Dedifferentiated amniotic fluid mesenchymal stem cell (primary cell): ENCODE measurements at regions not wholly inside any gene's neighbourhood (a gene's known extent, or its start where the extent isn't known, plus 50 kb on each side); places are given as distances from the start of the nearest gene placed in this dataset.

Experiments
- DNase-seq: peaks from one replicate; pipeline ENCODE4 v3.0.0-alpha.2; 2016; ENCODE audit errors: extremely low spot score

DNA sequence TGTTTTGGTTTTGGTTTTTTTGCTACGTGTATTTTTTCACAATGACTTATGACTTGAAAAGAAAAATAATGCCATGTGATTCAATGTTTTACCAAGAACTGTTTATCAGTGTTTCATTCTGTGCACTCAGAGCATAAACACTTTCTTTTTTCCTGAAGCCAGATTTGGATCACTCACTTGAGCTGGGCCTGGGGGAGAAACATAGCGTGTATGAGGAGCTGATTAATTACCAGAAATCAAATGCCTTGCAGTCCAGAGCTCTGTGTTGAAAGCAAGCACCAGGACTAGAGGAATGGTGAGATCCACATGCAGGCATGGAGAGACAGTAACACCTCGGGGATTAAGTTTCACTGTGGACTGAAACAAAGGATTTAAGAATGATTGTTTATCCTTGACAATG is 642.1 kb upstream of the ADGRL2 start:
- peak; percentile 67 for DNase-seq

DNA sequence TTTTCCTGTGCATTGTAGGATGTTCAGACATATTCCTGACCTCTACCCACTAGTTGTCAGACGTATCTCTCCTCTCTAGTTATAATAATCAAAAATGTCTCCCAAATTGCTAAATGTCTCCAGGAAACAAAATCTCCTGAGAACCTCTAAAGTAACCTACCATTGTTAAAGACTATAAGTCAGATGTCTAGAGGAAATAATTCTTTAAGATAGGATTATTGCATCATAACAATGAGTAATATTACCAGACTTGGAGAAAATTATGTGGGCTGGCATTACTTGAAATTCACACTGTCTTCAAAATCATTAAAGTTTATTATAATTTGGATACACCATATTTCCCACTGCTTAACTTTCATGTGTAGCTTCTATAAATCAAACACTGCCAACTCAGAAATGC is 643.0 kb upstream of the ADGRL2 start:
- DNase-seq = peak; percentile 24

DNA sequence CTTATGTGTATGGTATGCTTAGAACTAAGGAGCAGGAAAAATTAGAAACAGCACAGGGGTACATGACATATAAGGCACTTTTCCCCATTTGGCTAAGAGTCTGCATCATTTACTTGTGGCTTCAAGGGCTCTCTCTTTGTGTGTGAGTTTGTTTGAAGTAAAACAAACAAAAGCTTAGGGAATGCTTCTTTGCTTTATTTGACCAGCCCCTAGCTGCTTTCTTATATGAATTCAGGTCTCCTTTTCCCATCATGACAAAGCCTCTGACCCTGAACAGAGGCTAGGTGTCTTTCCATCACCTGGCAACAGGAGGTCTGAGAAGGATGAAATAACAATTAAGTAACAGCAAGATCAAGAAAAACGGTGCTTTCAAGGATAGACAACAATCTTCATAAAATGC is 643.8 kb upstream of the ADGRL2 start:
- DNase-seq = no peak

DNA sequence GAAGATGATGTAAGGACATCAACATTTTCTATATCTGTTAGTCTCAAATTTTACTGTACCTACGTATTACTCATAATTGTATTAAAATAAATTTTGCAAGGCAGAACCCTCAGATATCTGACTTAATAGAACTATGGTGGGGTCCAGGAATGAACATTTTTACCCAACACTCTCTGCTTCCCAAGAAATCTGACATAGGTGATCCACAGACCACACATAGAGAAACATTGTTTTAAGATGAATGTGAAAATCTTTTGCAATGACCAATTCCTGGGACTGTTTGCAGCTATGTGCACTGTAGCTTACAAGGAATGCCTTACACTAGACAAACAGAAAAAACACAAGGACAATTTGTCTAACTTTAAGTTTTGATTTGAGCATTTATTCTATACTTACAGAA is 645.6 kb upstream of the ADGRL2 start:
- peak; percentile 53 for DNase-seq

DNA sequence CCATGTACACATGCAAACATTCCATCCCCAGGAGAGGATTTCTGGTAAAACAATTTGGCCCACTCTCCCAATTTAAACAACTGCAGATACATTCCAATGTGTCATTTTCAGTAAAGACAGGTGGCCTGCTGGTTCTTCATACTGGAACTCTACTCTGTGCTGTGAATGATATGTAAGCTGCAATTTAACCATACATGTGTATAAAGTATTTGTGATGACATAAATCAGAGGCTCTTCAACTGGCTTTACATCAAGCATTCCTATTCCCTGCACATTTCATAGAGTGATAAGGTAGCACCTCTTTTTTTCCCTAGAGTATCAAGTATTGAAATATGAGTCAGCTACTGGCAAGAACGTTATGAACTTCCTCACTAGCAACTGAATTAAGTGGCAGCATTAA is 649.5 kb upstream of the ADGRL2 start:
- DNase-seq = no peak

DNA sequence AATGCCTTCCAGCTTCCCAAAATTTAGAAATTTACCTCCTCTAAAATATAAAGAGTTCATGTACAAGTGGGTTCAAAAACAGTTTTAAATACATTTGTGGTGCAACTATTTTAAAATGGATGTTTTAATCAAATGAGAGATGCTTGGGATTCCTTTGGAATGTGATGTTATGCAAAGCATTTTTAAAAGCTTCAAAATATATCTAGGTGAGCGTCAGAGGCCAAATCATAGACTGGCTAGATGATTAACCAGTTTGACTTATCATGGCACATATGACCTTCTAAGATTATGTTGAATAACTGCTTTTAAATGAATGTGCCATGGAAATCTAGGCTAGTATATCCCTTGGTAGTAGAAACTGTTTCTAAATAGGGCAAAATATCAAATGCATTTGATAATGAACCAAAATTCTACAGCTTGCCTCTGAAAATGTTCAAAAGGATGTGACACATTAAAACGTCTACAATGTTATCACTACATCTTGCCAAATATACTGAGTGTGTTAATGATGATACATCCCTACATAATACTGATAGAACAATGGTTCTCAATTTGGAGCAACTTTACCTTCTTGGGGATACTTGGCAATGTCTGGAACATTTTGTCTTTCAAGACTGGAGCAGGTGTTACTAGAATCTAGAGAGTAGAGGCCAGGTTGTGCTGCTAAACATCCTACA is 650.9 kb upstream of the ADGRL2 start:
- DNase-seq = no peak

DNA sequence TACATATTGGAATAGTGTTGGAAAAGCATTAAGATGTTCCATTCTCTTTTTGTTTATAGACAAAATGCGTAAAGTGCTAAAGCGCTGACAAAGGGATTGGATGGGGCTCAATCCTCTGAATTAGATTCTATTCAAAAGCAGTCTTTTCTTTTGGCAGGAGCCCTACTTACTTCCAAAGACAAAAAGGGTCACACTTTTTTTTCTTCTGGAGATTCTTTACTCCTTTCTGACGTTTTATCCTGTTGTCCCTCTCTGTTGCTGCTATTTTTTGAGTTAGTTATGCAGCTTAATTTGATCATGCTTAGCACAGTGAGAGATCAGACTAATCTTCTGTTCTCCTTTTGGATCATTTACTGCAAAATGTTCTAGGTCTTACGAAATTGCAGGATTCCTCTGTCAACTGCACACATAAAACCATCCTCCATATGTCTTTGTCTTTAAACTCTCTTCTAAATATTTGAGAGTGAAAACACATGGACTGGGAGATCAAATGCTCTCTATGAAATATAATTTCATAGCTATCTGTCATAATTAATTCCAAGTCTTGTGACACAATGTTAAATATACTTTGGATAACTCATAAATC is 656.4 kb upstream of the ADGRL2 start:
- DNase-seq = no peak

DNA sequence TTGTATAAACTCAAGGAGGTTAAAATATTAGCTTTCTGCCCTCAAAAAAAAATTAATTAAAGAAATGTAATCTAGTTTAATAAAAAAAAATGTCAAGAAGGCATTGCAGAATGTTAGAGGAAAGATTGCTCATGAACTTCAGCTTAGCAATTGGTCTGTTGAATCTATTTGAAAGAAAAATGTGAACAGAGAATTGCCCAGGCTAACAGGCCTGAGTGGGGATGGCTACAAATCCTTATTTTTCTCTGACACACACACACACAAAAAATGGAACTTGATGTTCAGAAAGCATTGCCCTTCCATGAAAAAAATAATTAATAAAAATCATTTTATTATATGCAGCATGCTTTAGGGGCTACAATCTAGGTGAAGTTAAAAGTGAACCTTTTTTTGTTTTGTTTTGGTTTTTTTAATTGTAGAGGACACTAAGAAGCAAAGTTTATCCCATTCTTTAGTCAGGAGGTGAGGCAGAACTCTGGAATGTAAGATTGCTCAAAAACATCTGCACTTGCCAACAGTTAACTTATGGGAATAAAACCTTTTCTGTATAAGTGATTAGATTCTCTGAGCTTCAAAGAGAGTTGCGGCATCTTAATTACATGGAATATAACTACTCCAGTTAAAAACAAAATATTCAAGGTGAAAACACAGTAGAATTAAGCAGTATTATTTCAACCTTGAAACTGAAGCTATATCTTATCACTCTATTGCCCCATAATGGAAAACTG is 658.5 kb upstream of the ADGRL2 start:
- peak; percentile 65 for DNase-seq

DNA sequence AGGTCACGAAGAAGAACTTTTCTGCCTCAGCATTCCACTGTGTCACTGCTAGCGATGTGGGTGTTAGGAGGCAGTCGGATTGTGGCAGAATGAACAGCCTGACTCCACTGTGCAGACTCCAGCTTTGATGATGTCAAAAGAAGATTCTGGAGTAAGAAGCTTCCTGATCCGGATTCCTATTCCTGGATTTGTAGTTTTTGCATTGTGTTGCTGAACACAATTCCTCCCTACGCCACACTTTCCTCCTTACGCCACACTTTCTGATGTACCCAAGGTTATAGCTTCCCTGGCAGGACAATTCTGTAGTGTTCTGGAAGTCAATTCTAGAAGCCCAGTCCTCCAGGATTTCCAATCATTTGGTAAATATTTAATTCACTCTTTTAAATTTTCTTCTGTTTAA is 665.2 kb upstream of the ADGRL2 start:
- no peak for DNase-seq

DNA sequence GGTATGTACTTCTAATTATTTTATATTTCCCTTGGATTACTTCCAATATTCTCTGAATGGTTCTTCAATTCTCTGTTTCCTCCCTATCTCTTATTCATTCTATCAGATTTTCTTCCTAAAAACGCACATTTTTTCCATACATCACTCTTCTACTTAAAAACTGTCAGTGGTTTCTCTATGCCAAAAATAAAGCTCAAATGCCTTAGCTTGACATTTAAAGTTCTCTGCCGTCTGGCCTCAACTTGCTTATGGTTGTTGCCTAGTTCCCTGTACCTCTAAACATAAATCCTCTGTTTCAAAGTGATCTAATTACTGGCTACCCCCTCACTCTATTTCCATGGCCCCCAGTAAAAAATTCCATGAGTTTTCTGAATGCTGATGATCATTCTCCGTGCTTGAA is 671.0 kb upstream of the ADGRL2 start:
- DNase-seq = no peak

DNA sequence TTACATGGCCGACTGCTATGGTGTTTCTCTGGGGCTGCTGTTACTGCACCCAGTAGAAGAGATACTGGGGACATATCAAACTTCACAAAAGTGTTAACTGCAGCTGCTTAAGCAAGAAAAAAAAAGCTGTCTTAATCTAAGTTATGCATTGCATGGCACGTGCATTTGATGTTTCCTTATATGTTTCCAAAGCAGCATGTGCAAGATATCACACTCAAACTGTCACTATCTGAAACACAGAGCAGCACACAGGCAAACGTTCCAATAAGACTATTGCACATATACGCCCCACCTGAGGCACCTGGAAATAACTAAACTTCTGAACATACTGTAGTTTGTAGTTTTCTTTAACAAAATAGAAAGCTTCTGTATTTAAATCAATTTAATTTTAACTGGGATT is 671.4 kb upstream of the ADGRL2 start:
- no peak for DNase-seq

DNA sequence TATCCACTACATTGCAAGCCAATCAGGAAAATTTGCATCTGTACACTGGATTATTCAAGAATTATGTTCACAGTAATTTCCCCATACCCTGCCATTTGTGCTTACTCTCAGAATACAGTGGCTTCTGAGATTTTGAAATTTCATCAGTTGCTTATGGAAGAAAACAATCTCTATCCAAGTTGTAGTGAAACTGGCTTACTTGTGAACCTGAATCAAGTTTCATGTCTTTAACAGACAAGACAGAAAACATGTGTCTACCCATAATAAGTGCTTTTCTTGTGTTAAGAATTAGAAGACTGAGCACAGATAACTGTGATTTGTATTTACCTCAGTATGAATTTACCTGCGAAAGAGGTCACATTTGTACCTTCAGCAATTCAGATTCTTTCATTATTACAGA is 672.7 kb upstream of the ADGRL2 start:
- DNase-seq = no peak

DNA sequence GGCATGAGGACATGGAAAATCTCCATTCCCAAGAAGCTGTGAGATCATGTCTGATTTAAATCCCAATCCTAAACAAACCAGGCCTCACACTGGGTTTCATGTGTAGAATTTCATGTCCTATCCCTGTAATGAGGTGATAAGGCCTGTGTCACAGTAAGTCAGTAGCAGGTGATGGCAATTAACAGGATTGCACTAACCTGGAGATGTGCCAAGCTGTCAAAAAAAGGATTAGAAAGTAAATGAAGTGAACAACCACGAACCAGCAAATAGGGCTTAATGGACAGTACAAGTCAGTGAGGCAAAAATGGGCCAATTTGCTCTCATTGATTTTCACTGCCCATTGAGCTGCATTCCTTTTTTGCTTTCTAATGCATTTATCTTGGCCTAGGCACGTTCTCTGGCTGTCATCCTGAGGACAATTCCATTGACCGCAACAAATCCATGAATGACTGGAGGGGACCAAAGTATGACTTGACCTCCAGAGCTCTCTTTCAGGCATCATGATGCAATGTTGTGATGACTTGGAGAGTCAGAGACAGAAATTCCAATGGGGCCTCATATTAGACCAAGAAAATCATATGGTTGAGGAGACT is 673.6 kb upstream of the ADGRL2 start:
- peak; percentile 33 for DNase-seq

DNA sequence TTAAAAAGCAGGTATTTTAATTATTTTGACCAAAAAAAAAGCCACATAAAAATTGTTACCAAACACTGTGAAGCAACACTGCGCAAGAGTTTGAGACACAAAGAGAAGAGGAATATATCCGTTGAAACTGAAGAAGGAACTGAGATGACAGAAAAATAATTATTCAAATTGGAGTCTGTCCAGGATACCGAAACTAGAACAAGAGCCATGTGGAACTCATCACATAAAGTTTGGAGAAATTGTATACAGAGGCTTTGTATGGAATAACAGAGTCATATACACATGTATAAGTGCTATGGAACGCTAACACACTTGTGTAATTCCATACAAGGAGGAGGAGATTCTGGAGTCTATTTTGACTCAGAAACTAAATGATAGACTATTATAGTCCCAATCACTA is 675.1 kb upstream of the ADGRL2 start:
- DNase-seq = no peak

DNA sequence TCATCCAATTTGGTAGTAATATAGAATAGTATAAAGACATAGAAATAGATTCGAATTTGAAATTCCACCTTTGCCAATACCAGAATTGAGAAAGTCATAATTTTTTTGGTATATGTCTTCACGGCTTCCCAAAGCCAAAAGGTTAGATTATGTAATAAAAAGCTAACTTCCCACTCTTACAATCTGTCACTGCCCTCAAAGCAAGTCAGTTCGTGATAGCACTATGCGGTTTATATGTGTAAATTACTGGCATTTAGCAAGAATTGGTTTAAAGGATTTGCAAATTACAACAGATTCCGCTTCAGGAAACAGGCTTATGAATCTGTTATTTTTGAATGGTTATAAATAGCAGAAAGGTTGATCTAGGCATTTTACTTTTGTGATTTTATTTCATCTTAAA is 679.4 kb upstream of the ADGRL2 start:
- DNase-seq = no peak

DNA sequence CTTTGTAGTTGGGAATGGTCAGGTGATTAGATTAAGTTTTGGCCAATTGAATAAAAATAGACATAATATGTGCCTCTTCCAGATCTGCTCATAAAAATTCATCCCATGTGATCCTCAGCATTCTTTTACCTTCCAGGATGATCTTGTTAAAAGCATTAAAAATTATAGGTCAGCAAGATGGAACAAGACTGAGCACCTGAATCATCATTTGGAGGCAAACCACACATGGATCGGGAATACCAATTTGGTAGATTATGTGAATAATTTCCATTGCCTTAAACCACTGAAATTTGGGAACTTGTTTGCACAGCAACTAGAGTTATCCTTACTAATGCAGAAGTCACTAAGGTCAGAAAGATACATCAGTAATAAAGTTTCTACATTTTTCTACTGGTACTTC is 681.4 kb upstream of the ADGRL2 start:
- DNase-seq = no peak

DNA sequence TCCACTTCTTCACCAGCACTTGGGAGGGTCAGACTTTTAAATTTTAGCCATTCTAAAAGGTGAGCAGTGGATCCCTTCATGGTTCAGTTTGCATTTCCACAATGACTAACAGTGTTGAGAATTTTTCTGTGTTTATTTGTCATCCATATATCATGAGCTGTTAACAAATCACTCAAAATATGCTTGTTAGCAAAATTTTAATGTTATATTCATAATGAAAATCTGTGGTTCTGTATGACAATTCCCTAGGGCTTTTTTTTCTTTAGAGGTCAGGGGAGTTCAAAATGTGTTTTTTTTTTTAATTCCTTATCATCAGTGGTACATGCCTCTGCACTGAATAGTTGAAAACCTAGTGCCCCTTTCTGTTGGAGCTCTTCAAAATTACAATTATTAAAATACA is 682.2 kb upstream of the ADGRL2 start:
- no peak for DNase-seq

DNA sequence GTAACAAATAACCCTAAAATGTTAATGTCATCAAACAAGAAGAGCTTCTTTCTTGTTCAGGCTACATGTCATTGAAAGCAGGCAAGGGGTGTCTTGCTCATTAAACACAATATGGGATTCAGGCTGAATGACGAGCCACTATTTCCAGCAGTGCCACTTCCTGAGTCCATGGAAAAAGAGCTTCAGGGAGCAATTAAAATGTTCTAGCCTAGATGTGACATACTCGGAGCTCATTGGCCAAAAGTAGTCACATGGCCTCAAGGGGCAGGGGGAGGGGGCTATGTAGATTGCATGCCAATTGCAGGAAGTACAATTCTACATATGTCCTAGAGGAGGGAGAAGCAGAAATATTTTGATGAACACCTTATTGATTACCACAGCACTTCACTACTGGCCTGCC is 685.3 kb upstream of the ADGRL2 start:
- DNase-seq = no peak

DNA sequence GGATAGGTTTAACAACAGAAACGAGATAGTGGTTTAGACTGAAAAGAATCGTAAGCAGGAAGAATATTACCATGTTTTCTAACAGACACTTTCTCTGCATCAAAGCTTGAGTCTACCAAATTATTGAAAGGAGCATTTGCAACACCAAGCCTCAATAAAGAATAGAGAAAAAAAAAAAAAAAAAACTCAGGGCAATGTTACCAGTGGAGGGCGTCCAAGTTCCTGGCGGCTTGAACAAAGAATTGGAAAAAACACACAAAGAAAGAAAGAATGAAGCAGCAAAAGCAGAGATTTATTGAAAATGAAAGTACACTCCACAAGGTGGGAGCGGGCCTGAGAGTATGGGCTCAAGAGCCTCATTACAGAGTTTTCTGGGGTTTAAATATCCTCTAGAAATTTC is 686.5 kb upstream of the ADGRL2 start:
- no peak for DNase-seq

DNA sequence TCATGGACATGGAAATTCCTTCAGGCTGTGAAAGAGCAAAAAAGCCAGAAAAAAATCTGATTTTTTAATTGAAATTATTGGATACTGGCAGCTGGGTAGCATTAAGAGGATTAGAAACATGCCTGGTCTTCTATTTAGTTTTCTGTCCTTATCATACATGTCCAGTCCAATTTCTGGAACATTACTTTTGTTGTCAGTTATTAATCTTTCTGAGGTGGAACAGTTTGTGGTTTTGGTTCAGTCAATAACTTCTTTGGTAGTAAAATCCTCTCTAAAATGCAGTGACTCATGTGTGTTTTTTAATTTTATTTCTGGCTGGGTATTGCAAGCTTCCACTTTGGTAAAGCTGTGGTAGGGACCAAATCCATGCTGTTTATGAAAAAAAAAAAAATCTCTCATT is 687.0 kb upstream of the ADGRL2 start:
- DNase-seq = no peak

DNA sequence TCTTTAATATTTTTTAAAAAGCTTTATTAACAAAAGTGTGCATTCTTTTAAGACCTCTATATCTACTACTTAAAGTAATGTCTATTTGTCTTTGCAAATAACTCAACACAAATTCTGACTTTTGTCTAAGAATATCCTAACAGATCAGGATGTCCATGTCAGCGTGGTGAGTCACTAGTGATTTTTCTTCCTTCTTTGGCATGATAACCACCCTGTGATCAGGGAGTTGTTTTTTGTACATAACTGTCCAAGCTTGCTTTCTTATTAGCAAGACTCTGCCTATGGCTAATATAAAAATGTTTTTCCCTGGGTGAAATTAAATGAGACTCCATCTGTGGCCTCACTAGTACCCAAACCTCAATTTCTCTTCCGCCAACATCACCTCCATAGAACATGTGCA is 688.9 kb upstream of the ADGRL2 start:
- no peak for DNase-seq

DNA sequence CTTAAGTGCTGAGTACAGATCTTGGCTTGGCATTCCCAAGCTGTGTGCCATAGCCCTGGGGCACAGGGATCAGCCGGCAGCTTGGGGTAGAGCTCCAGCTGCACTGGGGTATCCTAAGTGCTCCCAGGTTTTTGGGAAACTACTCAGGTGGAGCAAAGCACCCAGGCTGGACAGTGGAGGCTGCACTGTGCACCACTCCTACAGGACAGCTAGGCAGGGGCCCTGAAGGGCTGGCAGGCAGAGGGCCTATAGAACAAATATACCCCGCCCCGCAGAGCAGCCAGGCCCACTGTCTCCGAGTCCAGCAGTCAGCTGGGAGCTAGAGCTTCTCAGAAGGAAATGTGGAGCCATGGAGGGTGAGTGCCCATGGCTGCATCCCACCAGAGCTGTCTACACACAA is 691.7 kb upstream of the ADGRL2 start:
- DNase-seq = no peak

DNA sequence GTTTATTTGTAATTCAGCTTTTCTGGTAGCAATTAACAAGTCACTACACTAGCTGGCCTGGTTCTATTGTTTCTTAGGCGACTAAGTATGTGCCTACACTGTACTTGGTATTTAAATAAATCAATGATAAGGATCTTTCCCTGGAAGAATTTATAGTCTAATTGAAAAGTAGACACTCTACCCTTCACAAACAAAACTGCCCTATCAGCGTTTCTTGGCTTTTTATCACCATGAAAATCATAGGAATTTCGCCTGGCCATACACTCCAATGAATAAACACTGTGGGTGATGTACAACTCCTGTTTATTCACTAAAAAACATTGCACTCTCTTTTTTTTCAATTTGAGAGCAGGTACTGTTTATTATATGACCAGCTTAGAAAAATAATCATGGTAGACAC is 702.9 kb upstream of the ADGRL2 start:
- no peak for DNase-seq
